GM18868 (cell line): ENCODE measurements at regions not wholly inside any gene's neighbourhood (a gene's known extent, or its start where the extent isn't known, plus 50 kb on each side); places are given as distances from the start of the nearest gene placed in this dataset.

ENCODE experiments used
- ATAC-seq: cut with Tn5 transposase; IDR thresholded peaks from one replicate; pipeline ENCODE4 v1.9.1; 2021; ENCODE audit warnings: mild to moderate bottlenecking, moderate library complexity; ENCODE audit not compliant: unreplicated experiment

- ATAC-seq = no peak
Measured at GRCh38 chr18:40523287-40523686, 1431.7 kb upstream of the PIK3C3 start.

- ATAC-seq = no peak
Measured at GRCh38 chr18:40501026-40501425, 1454.0 kb upstream of the PIK3C3 start.

DNA sequence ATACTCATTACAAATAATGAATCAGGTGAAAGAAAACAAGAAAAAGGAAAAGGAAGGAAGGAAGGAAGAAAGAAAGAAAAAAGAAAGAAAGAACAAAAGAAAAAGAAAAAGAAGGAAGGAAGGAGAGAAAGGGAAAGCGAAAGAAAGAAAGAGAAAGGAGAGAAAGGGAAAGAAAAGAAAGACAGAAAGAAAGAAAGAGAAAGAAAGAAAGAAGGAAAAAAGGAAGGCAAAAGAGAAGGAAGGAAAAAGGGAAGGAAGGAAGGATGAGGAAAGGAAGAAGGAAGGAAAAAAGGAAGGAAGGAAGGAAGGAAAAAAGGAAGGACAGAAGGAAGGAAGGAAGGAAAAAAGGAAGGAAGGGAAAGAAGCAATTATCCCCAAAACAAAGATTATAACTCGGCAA is 1460.4 kb upstream of the PIK3C3 start:
- ATAC-seq = no peak

GRCh38 chr18:40493316-40493715 is 1461.7 kb upstream of the PIK3C3 start:
- no peak for ATAC-seq

DNA sequence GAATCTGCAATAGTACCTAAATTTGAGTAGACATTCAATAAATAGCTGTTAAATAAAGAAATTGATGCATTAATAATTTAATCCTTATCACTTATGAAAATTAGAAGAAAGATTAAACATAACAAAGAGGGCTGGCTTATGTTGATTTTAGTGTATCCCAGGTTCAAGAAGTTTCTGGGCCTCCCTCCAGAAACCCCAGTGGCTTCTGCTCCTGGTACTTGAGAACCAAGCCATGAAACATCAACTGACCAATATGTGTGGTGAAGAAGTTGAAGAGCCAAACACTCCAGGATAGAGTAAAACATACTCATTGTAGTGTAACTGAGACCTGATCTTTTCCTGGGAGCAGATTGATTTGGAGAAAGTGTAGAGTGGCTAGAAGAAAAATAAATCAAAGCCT is 1465.7 kb upstream of the PIK3C3 start:
- ATAC-seq = no peak

- no peak for ATAC-seq
Measured at GRCh38 chr18:40485318-40485717, 1469.7 kb upstream of the PIK3C3 start.

- no peak for ATAC-seq
Measured at GRCh38 chr18:40473221-40474029, 1481.6 kb upstream of the PIK3C3 start.

GRCh38 chr18:40470723-40471122 is 1484.3 kb upstream of the PIK3C3 start:
- ATAC-seq = no peak

DNA sequence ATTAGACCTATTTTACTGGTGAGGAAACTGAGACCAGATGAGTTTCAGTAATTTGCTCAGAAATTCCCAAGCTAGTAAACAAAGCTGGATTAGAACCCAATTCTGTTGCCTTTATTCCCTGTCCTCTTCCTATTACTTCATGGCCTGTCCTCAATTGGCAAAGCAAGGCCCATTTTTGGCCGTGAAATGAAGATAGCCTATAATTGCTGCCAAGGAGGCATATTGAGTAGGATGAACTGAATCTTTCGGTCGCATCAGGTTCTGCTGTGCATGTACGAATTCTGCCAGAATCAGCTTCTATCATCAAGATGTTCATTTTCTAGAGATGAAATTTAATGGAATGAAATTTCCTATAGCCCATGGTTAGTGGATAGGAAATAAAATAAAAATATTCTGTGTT is 1485.2 kb upstream of the PIK3C3 start:
- no peak for ATAC-seq

DNA sequence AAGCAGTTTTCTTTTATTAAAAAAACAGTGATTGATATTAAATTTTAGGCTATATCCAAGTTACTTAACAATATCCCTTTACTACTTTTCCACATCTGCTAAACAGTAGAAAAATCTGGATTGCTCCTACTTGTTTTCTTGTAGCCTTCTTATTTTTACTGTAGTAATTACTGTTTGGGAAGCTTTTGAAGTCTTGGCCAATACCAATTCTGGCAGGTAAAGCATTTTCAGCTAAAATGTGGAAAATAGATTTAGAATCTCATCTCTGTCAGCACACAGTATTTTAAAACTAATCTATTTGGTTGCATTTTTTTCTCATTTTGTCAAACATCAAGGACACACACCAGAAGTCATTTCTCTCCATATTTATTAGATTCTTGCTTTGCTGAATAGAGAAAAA is 1485.7 kb upstream of the PIK3C3 start:
- no peak for ATAC-seq

GRCh38 chr18:40464032-40464431 is 1491.0 kb upstream of the PIK3C3 start:
- no peak for ATAC-seq

DNA sequence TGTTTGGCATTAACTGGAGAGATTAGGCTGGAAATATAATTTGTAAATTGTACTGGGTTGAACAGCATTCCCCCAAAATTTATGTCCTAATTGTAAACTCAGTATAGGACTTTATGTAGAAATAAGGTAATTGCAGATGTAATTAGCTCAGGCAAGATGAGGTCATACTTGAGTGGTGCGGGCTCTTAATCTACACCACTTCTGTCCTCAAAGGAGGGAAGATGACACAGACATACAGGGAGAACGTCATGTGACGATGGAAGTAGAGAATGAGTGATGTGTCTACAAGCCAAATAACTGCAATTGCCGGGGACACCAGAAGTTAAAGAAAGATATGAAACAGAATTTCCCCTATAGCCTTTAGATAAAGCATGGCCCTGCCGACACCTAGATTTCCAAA is 1501.1 kb upstream of the PIK3C3 start:
- ATAC-seq = no peak

DNA sequence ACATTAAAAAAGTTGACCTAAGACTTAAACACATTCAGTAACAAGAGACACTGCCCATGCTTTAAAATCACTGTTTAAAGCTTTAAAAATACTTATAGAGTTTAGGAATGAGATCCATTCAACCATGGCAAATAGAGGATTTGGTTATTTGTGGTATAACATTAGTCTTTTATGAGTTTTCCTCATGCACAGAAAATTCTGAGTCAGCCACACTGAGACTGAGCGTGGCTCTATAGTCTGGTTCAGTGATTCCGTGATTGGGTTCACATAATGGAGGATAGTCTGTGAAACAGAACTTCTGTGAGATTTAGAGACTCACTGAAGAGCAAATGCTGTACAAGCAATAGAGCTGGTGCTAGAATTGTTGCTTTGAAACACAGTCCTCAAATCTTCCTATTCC is 1502.4 kb upstream of the PIK3C3 start:
- ATAC-seq = no peak

GRCh38 chr18:40450751-40451150 is 1504.3 kb upstream of the PIK3C3 start:
- no peak for ATAC-seq

DNA sequence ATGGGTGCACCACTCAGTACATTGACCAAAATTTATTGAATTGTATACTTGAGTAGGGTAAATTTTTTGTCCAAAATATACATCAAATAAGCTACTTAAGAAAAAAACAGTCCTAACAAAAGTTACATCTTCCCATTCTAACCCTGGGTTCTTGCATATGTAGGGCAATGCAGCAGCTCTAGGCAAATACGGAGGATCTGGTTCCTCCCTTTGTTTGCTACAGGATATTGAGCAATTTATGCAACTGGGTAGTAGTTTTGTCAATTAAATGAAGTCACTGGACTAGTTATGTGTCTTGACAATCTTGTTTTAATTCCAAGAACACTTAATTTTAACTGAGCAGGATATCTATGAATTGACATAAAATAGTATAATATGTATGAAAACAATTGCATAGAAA is 1507.2 kb upstream of the PIK3C3 start:
- ATAC-seq = no peak

DNA sequence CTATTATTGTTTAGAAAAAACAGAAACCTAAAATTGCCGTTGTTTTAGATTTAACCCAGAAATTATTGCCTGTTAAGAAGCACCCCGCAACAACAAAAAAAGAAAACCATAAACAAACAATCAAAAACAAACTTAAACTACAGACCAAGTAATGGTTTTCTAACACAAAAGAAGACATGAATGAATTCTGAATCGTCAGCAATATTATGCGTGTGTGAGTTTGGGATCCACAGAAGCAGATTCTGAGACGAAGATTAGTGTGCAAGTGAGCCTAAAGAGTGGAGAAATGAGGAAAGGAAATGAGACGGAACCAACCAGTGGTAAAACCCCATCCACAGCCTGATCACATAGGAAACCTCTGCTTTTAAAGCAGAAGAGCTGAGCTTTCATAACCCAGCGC is 1514.9 kb upstream of the PIK3C3 start:
- no peak for ATAC-seq

GRCh38 chr18:40437517-40437916 is 1517.5 kb upstream of the PIK3C3 start:
- ATAC-seq = no peak

GRCh38 chr18:40431071-40431985 is 1523.7 kb upstream of the PIK3C3 start:
- ATAC-seq = no peak

DNA sequence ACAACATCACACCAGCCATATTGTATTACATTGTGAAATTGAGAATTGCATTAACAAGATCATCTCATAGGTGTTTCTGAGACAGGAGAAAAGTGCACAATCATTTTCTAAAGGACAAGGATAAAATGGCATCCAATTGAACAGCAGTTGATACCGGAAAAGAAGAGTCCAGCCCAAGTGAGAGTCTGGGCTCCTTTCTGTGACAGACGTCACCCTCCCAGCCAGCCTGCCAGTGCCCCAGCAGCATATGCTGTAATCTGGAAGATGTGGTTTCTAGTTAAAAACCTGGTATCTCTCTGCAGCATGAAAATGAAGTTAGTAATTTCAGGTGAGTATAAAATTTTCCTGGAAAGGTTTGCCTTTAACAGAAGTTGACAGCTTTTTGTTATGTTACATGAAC is 1531.7 kb upstream of the PIK3C3 start:
- ATAC-seq = no peak

GRCh38 chr18:40420675-40421074 is 1534.4 kb upstream of the PIK3C3 start:
- no peak for ATAC-seq

GRCh38 chr18:40417501-40417900 is 1537.5 kb upstream of the PIK3C3 start:
- ATAC-seq = no peak

DNA sequence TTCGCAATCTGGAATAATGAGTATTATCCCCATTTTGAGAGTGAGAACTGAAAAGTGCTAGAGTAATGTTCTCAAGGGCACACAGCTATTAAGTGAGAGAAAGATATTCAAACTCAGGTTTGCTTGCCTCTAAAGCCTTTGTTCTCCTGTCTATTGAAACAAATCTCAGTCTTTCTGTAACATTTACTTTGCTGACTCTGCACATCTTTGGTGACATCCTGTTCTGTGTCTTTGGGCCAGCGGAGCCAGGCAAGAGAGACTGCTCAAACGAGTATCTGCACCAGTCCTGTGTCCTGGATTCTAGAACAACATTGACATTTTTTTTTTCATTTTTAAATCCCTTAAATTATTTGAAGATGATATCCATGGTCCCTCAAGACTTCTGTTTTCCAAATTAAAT is 1539.2 kb upstream of the PIK3C3 start:
- ATAC-seq = no peak
